HG03520 (cell line): ENCODE measurements at regions not wholly inside any gene's neighbourhood (a gene's known extent, or its start where the extent isn't known, plus 50 kb on each side); places are given as distances from the start of the nearest gene placed in this dataset.

Experiments
- ATAC-seq: cut with Tn5 transposase; IDR thresholded peaks from one replicate; pipeline ENCODE4 v1.9.1; 2021; ENCODE audit warnings: mild to moderate bottlenecking, moderate library complexity; ENCODE audit not compliant: unreplicated experiment

DNA sequence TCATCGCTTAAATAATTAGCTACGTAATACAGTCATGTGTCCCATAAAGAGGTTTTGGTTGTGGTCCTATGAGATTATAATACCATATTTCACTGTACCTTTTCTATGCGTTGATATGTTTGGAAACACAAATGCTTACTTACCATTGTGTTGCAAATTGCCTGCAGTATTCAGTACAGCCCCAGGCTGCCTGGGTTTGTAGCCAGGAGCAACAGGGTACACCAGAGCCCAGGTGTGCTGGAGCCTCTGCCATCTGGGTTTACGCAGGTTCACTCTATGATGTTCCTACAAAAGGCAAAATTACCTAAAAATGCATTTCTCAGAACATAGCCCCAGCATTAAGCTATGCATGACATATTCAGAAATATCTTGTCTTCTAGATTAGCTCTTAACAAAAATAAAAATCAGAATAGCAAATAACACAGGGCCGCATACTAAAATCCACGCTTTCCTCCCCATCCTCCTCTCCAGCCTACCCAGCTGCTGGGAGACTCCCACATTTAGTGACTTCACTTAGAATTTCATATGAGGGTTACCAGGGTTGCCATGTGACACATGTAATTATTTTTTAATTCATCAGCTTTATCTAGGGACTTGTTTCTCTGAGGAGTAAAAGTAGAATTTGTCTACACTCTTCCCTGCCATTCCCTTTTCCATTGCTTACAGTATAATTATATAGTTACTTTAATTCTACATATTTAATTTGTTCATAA, 559.0 kb upstream of the ADARB2 start:
- ATAC-seq, result no peak

DNA sequence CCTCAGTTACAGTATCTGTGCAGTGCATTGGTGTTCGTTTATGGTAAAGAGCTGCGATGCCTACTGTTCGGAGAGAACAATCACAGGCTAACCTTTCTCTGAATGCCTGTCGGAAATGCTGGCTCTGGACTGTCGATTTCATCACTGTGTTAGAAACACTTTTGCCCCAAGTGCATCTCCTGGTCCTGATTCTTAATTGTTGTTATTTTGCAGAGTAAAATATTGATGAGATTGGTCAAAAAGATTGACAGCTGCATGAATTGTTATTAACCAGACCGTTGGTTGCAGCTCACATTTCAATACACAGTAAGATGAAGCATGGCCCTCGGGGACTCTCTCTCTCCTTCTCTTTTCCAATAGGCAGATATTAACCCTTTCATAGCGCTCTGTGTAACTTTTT, 557.4 kb upstream of the ADARB2 start:
- ATAC-seq, result no peak

GRCh38 chr10:2284071-2284470, 546.7 kb upstream of the ADARB2 start:
- no peak for ATAC-seq

DNA sequence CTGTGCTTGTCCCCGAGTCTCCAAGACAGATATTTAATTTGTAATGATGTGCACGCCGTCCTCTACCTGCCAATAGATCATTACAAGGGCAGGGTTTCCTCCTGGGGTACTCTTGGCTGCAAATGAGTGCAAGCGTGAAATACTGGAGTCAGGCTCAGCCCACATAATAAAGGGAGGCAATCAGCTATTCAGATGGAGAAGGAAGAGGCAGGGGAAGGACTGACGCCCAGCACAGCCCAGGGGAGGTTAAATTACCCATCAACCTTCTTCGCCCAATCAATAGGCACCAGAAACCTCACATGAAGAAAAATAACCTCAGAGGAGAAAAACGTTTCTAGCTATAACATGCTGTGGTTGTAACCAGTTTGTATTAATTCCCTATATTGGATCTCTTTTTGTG, 544.9 kb upstream of the ADARB2 start:
- ATAC-seq, result no peak

- no peak for ATAC-seq
Measured at GRCh38 chr10:2280713-2281300, 543.5 kb upstream of the ADARB2 start.

- no peak for ATAC-seq
Measured at GRCh38 chr10:2279711-2280110, 542.4 kb upstream of the ADARB2 start.

DNA sequence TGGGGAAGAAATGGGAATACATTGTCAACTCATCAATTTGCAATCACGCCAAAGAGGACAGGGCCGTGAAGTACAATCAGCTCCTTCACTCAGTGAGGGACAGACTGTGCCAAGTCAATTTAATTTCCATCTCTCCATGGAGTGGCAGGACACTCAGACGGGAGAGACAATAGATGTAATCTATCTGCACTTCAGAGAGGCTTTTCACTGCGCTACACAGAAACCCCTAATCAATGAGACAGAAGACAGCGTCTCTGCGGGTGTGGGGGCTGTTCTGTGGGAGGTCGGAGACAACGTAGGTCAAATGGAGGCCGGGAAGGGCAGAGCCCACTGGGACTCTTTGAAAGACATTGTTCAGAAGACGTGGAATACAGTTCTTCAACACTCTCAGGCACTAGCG, 541.0 kb upstream of the ADARB2 start:
- no peak for ATAC-seq

- ATAC-seq, result no peak
Measured at GRCh38 chr10:2263561-2263960, 526.2 kb upstream of the ADARB2 start.

DNA sequence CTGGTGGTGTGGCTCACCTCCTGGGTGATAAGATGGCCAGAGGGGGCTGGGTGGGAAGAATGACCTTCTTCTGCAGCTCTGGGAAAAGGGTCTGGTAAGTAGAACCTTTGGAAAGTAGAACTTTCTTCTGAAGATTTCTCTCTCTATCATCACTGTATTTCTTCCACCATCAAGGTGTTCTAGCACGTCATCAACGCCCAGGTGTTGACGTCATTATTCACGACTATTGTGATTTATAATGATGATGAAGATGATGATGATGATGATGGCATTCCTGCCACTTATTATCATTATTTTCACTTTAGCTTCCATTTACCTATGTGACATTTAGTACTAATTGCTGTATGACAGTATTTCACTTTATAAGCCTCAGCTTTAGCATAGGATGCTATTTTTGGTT, 525.6 kb upstream of the ADARB2 start:
- ATAC-seq, result no peak

- ATAC-seq, result no peak
Measured at GRCh38 chr10:2262333-2262732, 525.0 kb upstream of the ADARB2 start.

GRCh38 chr10:2256241-2256640, 518.9 kb upstream of the ADARB2 start:
- ATAC-seq, result no peak

DNA sequence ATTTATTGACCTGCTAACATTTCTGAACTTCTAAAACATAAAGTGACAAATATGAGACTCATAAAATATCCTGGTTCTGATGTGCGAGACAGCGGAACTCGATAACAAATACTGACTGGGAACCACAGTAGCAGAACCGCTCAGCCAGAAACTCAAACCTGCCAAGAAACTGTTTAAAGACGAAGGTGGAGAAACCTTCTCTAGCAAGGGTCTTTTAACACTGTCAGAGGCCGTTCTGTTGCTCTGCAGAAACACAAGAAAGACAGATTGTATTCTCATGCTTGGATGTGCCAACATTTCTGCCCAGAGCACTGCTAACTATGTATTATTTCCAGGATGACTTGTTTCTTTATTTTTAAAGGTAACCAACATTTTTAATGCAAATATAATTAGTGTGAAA, 514.8 kb upstream of the ADARB2 start:
- no peak for ATAC-seq

DNA sequence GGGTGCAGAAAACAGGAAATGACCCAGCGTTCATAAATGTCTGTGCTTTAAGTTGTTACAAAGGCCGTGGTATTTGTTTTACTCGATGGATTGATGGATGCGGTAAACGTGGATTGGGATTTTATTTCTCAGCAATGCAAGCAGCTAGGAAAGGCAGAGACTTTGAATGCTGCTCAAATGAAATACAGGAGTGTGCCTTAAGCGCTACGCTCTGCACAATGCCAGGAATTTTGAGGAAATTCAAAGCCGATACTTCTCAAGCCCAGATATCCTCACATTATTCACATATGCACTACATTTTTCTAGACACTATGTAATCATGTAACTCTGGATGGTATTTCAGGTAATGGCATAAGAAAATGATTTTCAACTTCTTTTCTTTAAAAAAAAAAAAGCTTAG, 514.3 kb upstream of the ADARB2 start:
- ATAC-seq, result no peak

DNA sequence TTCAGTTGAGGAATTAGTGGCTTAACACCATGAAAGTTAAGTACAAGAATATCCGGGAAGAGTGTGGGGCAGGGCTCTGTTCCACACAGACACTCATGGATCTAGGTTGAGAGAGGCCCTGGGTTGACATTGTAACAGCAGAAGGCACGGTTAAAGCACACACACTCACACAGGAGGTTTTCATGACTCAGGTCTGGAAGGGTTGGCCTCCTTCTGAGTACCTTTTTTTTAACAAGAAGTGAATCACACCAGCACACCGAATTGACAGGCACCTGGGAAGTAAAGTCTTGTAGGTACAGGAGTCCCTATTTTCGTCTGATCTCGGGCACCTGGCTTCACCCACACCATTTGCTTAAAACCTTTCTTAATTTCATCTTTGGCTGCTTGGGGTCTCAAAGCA, 509.4 kb upstream of the ADARB2 start:
- ATAC-seq, result no peak

GRCh38 chr10:2245580-2245979, 508.3 kb upstream of the ADARB2 start:
- ATAC-seq, result no peak

- no peak for ATAC-seq
Measured at GRCh38 chr10:2244471-2244870, 507.1 kb upstream of the ADARB2 start.

GRCh38 chr10:2236876-2237275, 499.6 kb upstream of the ADARB2 start:
- no peak for ATAC-seq

DNA sequence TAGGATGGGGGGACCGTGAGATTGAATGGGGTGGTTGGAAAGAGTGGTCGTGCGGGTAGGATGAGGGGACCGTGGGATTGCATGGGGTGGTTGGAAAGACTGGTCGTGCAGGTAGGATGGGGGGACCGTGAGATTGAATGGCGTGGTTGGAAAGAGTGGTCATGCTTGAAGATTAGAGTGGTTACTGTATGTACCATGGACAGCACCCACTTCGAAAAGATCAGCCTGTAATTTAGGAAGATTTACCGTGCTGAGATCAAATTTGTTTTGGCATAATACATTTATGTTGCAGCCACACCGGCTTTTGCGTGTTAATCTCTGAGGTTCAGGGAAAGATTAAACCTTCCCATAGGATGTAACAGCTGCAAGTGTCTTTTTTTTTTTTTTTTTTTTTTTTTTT, 495.2 kb upstream of the ADARB2 start:
- ATAC-seq, result no peak

DNA sequence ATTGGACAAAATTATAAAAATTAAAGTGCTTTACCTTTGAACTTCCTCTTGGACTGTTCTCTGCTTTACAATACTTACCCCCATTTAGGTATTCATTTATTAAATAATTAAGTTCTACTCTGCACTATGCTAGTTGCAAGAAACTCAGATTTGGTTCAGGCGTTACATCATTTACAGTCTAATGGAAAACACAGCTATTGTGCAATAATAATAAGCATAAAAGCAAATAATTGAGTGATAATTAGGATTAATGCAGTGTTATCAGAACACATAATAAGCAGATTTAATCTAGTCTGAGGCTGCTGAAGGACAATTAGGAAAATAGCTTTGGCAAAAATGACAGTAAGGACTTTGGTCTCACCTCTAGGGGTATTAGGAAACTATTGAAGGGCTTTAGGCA, 493.2 kb upstream of the ADARB2 start:
- no peak for ATAC-seq

GRCh38 chr10:2228320-2228901, 491.1 kb upstream of the ADARB2 start:
- ATAC-seq, result no peak

DNA sequence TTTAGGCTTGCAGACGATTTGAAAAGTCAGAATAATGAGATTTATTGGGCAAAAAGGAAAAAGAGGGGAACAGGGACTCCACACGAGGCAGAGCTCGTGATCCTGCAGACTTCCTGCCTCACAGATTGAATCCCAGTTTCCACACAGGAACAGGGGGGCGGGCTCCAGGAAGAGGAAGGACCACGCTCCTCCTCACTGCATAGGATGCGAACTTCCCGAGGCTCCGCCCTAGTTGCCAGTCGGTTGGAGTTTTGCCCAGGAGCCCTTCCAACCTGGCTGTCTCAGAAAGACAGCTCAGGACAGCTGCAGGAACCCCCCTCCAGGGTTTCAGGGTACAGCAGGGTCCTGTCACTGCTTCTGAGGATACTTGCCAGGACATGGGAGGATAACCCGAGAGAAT, 488.3 kb upstream of the ADARB2 start:
- ATAC-seq, result no peak

DNA sequence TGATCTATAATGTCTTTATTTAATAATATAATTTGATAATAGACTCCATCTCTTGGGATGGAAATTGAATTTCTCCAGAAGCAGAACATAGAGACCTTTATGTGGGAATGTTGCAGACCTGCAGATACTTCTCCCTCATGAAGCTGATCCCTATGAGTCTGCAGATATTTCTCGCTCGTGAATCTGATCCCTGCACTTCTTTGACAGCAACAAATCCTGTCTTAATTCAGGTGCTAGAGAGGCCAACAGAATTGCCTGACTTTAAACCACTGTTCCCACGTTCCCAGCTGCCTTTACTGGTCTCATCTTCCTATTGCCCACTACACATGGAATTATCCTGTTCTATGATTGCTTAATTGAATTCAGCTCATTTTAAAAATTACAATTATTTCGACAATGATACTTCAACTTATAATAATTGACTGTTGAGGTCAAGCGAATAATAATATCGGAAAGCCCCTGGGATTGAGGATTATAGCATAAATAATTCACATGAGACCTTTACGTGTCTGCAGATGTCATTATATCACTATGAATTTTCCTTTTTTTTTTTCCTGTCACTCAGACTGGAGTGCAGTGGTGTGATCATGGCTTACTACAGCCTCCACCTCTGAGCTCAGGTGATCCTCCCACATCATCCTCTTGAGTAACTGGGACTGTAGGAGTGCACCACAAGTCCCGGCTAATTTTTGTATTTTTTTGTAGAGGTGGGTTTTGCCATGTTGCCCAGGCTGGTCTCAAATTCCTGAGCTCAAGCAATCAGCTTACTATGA, 486.4 kb upstream of the ADARB2 start:
- ATAC-seq, result no peak
